GM19455 (cell line): ENCODE measurements at regions not wholly inside any gene's neighbourhood (a gene's known extent, or its start where the extent isn't known, plus 50 kb on each side); places are given as distances from the start of the nearest gene placed in this dataset.

Source experiments
- ATAC-seq: cut with Tn5 transposase; IDR thresholded peaks from one replicate; pipeline ENCODE4 v1.9.1; 2021; ENCODE audit not compliant: unreplicated experiment

DNA sequence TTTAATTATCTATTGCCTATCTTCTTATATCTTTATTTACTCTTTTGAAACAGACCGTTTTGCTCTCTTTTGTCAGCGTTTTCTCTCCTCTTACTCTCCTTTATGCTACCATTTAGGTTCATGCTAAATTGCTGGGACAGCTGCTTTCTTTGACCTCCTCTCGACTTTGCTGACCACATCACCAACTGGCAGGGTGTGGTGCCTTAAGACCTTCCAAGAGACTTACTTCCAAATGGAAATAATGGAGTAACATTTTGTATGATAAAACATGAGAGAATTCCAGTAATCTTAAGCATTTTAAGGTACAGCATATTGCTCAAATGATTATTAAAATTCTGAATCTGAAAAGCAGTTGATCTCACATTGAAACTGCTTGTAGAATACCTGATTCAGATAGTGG, 71.5 kb upstream of the MEF2C start:
- ATAC-seq = no peak

DNA sequence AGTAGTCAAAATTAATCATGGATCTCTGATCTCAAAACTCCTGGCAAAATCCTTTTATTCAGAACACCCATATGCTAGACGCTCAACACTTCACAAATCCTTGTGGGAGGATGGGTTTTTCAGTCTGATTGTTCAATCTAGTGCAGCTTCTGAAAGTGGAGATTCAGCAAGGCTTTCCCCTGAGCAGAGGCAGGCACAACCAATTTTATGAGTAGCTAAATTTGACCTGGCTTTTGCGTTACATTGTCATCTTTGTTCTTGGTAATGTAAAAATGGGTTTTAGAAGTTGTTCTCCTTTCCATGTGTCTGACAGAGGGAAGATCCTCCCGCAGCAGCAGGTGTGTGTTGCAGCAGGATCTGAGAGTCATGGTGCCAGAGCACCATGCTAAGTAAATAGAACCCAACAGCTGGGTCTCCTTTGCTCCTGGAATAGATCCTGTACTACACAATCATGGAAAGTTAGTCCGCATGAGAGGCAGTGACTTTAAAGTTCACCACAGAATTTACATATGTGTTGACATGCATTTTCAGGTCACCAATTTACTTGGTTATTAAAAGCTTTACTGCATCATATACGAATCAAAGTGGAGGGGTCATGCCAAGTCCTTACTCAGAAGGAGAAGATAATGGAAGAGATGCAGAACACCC, 70.1 kb upstream of the MEF2C start:
- no peak for ATAC-seq

DNA sequence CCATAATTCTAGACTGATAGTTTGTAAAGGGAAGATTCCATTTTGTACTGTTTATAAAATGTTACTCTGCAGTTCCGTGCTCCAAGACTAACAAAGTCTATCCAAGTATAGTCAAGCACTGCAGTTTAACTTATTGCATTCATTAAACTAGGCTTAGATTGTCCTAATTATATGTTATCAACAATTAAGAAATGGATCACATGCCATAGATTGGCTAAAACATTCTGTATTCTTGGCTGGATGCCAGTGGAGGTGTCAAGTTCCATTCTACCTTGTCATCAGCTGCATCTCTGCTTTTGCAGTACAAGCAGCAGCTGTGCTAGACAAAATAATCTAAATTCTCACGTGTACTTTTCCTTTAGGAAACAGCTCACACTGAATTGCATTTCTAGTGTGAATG, 69.4 kb upstream of the MEF2C start:
- no peak for ATAC-seq

DNA sequence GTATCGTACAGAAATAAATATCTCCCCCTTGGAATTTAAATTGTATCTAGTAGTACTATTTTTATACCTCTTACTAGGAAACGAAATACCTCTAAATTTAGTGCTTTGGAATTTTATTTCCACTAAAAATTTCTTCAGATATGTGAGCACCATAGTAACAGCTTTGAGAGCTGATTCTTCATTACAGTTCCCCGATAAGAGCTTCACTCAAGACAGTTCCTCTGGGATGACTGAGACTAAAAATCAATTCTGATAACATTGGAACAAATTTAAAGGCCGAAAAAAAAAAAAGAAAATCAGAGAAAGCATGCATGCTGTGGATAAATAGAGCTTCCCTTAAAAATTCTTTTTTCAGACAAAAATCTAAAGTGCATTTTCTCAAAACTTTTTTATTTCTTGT, 68.5 kb upstream of the MEF2C start:
- ATAC-seq = no peak

DNA sequence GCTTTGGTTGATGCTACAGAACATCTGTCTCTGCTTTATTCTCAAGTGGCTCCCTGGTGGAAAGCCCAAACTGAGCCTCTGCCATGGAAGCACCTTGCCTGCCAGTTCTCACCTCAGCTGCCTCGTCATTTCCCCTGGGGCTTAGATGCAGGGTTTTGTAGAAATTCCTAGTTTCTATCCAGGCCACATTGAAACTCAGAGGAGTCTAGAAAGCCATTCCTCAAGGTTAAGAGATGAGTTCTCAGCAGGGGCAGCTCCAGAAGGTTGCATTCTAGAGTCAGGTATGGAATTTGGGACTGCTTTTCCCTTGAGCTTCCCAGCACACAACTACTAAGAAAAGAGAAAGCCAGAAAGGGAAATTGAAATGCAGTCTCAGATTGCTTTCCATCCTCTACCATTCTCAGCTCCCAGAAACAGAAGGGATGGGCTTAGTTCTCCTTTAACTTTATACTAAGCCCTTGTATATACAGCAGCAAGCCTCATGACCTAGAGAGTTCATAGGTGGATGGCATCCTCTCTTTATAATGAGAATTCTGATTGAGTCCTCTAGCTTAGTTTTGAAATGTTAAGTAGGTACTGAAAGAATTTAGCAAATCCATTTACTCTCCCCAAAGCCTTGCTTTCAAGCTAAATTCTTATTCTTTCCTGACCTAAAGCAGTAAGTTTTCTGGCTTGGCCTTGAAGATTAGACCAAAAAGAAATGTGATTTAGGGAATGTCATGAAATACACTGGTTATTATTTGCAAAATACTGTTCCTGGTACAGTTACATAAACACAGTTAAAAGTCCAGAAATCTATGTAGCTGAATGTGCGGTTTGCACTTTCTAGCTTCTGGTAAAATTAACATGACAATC, 66.0 kb upstream of the MEF2C start:
- no peak for ATAC-seq

DNA sequence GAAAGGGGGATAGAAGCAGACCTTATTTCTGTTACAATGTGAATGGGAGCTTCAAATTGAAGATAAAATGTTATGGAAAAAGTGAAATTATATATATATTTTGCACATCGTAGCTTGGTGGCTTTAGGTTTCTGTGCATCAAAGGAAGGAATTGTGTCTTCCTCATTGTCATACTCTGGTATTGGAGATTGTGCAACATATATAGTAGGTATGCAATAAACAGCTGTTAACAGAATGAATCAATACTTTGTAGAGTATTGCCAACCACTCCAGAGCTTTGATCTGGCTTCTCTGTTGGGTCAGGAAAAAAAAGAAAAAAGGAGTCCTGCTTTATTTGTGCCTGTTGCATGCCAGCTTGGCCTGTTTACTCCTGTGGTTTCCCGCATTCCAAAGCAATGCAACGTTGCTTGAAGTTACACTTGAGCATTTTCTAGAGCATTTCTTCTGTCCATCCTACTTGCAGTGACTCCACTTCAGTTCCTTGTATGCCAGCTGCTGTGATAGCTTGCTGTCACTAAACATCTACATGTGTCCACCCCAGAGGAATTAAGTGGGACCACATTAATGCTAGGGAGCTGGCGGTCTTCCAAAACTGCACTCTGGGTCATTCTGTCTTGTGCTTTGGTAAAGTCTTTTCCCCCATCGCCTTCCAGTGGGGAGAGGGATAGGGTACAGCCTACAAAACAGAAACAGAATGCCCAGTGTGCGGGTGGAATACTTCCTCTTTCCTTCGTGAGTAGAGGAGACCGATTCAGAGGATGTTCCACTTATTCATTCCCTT, 62.0 kb upstream of the MEF2C start:
- no peak for ATAC-seq

DNA sequence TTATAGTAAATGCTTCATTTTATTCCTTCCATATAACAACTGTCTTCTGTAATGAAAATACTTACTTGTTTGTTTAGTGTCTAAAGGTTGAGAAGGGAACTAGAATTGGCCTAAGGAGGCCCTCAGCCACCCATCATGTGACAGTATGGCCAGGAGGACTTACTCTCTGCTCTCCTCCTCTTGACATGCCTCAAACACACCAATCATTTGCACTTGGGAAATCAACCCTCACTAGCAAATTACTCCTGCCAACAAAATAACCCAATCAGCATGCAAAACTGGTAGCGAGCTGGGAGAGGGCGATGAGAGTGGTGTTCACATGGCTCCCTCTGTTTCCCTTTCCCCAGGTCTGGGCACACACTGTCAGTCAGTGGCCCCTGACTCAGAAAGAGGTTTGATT, 58.6 kb upstream of the MEF2C start:
- no peak for ATAC-seq

DNA sequence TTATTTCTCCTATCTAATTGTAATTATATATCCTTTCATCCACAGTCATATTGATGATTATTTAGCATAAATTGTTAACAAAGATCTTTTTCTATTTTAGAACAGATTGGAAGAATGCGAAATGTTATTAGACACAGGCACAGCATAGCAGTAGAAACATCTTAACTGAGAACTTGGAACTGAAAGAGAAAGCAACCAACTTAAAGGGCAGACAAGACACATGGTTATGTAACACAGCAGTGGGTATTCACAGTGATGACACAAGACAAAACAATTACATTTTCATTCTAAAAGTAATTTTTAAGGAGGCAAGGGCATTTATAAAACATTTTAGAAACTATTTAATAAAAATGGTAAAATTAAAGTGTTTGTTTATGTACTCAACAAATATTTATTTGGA, 57.7 kb upstream of the MEF2C start:
- ATAC-seq = no peak

DNA sequence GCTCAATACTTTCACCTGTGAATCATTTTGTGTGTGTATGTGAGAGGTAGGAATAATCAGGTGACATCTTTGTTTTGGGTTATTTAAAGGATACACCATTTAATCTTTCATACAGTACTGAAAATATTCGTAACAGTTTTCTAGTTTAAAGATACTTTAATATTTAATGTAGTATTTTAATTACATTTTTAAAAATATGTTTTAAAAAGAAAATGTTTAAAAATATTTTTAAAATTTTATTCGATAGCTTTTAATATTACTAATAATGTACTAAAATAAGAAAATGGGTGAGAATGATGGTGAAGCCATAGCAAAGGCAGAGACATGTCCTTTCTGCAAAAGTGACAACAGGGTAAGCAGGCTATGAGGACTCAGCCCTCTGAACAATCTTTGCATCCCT, 56.3 kb upstream of the MEF2C start:
- no peak for ATAC-seq

DNA sequence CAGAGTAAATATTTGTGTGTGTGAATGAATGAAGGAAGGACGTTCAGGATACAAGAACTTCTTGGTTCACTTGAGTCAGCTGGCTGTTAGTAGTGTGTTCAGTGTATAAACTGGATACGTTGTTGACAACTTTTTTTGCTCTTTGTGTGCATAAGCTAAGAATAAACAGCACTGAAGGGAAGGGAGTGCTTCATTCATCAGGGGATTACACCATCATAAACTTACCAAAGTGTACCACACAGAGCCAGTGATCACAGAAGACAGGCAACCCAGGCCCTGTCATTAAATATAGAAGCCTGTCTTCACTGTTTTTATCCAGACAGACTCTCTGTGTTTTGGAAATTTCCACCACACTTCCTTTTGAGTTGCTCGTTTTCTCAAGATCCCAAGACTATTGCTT, 55.5 kb upstream of the MEF2C start:
- no peak for ATAC-seq

DNA sequence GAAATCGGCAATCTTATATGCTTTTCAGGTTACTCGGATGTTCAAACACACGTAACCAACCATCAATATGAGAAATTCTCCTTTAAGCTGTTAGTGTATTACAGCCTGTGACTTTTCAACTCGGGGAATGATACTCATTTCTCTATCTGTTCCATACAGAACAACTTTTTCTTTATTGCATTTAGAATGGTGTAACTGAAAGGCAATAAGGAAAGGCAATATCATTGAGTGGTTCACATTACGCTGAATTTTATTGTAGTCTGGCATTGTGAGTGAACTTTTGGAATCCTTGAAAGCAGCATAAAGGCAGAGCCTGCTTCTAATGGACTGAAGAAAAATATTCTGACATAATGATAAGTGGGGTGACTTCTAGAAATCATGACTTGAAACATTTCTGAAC, 54.4 kb upstream of the MEF2C start:
- no peak for ATAC-seq

DNA sequence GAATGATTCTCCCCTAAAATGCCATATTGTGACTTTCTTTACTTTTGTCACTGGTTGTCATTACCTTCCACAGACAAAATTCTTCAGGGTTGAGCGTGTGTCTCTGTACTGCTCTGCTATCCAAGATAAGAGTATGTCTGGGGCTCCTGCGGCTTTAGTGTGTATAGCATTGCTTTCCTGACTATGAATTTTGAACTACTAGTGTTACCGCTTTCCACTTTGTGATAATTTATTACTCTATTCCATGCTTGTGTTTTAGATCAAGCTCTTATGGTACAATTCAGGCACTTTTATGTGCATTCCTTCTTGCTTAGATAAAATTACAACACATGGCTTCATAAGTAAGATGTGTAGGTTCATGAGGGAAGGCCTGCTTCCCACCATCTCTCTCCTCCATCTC, 51.5 kb upstream of the MEF2C start:
- no peak for ATAC-seq
